PC-3 (cell line): ENCODE measurements at regions not wholly inside any gene's neighbourhood (a gene's known extent, or its start where the extent isn't known, plus 50 kb on each side); places are given as distances from the start of the nearest gene placed in this dataset.

Source experiments
- ATAC-seq: fragments of 200-7000 bp; cut with Tn5 transposase; 2 replicates; pipeline ENCODE4 v1.9.1; 2020; ENCODE audit warnings: mild to moderate bottlenecking, moderate library complexity
- BruUV-seq: library from RNA; stranded (reverse); fragments of 400-500 nt; replicated peaks from 2 replicates; lab custom pipeline; 2021; lab: Mats Ljungman, UMichigan
- CTCF ChIA-PET: fragments of 300-600 bp; sonication (Branson Sonifier 250); formaldehyde crosslinking; loops from one replicate; lab custom pipeline; 2022; ENCODE audit warnings: antibody characterized with exemption; lab: Charles Lee
- POLR2A ChIA-PET: fragments of 300-600 bp; sonication (Branson Sonifier 250); formaldehyde crosslinking; loops from one replicate; lab custom pipeline; 2022; ENCODE audit warnings: antibody characterized with exemption; ENCODE audit not compliant: unreplicated experiment; lab: Charles Lee
- DNase-seq: peaks from one replicate; pipeline ENCODE4 v3.0.0-alpha.2; 2015
- H2AFZ ChIP-seq: fragments of 300-600 bp; sonication (generic); 2 replicates; pipeline ENCODE4 v1.6.0; 2016; ENCODE audit warnings: antibody characterized with exemption, low read length
- H3F3A ChIP-seq: fragments of 300-600 bp; sonication (generic); one replicate; pipeline ENCODE4 v1.6.0; 2017; ENCODE audit warnings: antibody characterized with exemption, low read length, control low read depth, mild to moderate bottlenecking; ENCODE audit not compliant: unreplicated experiment
- H3K27ac ChIP-seq: fragments of 300-600 bp; sonication (generic); 2 replicates; pipeline ENCODE4 v1.5.1; 2016; ENCODE audit warnings: mild to moderate bottlenecking, low read length
- H3K27me3 ChIP-seq: fragments of 300-600 bp; sonication (generic); 2 replicates; pipeline ENCODE4 v1.6.1; 2016; ENCODE audit warnings: low read length, mixed read lengths
- H3K36me3 ChIP-seq: fragments of 300-600 bp; sonication (generic); 2 replicates; pipeline ENCODE4 v1.6.1; 2016; ENCODE audit warnings: low read depth, mixed run types, low read length, mixed read lengths
- H3K4me1 ChIP-seq: fragments of 300-600 bp; sonication (generic); 2 replicates; pipeline ENCODE4 v1.5.1; 2016; ENCODE audit warnings: low read length; ENCODE audit not compliant: insufficient read depth
- H3K4me2 ChIP-seq: fragments of 300-600 bp; sonication (generic); 2 replicates; pipeline ENCODE4 v1.6.0; 2016; ENCODE audit warnings: low read length
- H3K4me3 ChIP-seq: fragments of 300-600 bp; sonication (generic); 2 replicates; pipeline ENCODE4 v1.5.1; 2016; ENCODE audit warnings: mild to moderate bottlenecking, low read length, mixed read lengths
- H3K79me2 ChIP-seq: fragments of 300-600 bp; sonication (generic); 2 replicates; pipeline ENCODE4 v1.6.1; 2017; ENCODE audit warnings: low read length, mixed read lengths
- H3K9ac ChIP-seq: fragments of 300-600 bp; sonication (generic); 2 replicates; pipeline ENCODE4 v1.6.0; 2016; ENCODE audit warnings: mild to moderate bottlenecking, low read length
- H3K9me2 ChIP-seq: fragments of 300-600 bp; sonication (generic); replicated peaks from 2 replicates; pipeline ENCODE4 v1.6.1; 2016; ENCODE audit warnings: mixed run types, low read length, mixed read lengths
- H3K9me3 ChIP-seq: fragments of 300-600 bp; sonication (generic); 2 replicates; pipeline ENCODE4 v1.6.1; 2016; ENCODE audit warnings: low read length, mixed read lengths
- H4K20me1 ChIP-seq: fragments of 300-600 bp; sonication (generic); 2 replicates; pipeline ENCODE4 v1.6.1; 2016; ENCODE audit warnings: low read length, mixed read lengths
- CTCF ChIP-seq: fragments of 300-600 bp; sonication (generic); conservative IDR thresholded peaks from 2 replicates; pipeline ENCODE4 v1.5.1; 2017; ENCODE audit warnings: antibody characterized with exemption, low read depth, mild to moderate bottlenecking, low read length
- EZH2 ChIP-seq: fragments of 300-600 bp; sonication (generic); IDR thresholded peaks from one replicate; pipeline ENCODE4 v1.6.1; 2017; ENCODE audit warnings: antibody characterized with exemption, mild to moderate bottlenecking, low read length; ENCODE audit not compliant: unreplicated experiment
- EZH2phosphoT487 ChIP-seq: fragments of 300-600 bp; sonication (generic); IDR thresholded peaks from 2 replicates; pipeline ENCODE4 v1.6.1; 2018; ENCODE audit warnings: mild to moderate bottlenecking, antibody characterized with exemption, low read length, borderline replicate concordance
- intact Hi-C: fragments of 100-400 bp; cut with micrococcal nuclease; formaldehyde crosslinking; loops from 2 replicates; pipeline ENCODE4 v1.9.0; 2023

- DNase-seq, result no peak
- no peak for ATAC-seq
- H3K36me3 ChIP-seq, result no peaks in the 10 kb centered on the region
- no peaks in the 10 kb centered on the region for H3K9me2 ChIP-seq
- CTCF ChIA-PET, result no interaction called here
- peaks cover 13% of the 10 kb centered on the region; the same call in 1 of the 2 replicates for H3K4me1 ChIP-seq
- H3K4me2 ChIP-seq, result no peak overlapping the region
- no peak overlapping the region for H2AFZ ChIP-seq
- H3K27ac ChIP-seq, result no peak overlapping the region
- no TSS peak for BruUV-seq
- no peak for TF ChIP-seq EZH2phosphoT487
- TF ChIP-seq EZH2, result no peak
- no peak overlapping the region for H3K4me3 ChIP-seq
- H4K20me1 ChIP-seq, result no peaks in the 10 kb centered on the region
- no peak overlapping the region for H3K9ac ChIP-seq
- H3K9me3 ChIP-seq, result no peaks in the 10 kb centered on the region
- no peaks in the 10 kb centered on the region for H3K27me3 ChIP-seq
- H3F3A ChIP-seq, result no peaks in the 10 kb centered on the region
- no peaks in the 10 kb centered on the region for H3K79me2 ChIP-seq
- POLR2A ChIA-PET, result no interaction called here
- intact Hi-C loops, result no loop called here
These were observed 326.7 kb upstream of the MAN1A1 start for GRCh38 chr6:119676230-119676629.

- H3K9me3 ChIP-seq, result no peaks in the 10 kb centered on the region
- ChIA-PET POLR2A (no interaction called here), CTCF (no interaction called here)
- no peaks in the 10 kb centered on the region for H3K79me2 ChIP-seq
- no peak overlapping the region for H2AFZ ChIP-seq
- no peaks in the 10 kb centered on the region for H3F3A ChIP-seq
- H3K4me1 ChIP-seq, result peaks cover 13% of the 10 kb centered on the region; the same call in 1 of the 2 replicates
- no peak overlapping the region for H3K9ac ChIP-seq
- TF ChIP-seq EZH2phosphoT487 (no peak), EZH2 (no peak), CTCF (no peak)
- no peaks in the 10 kb centered on the region for H4K20me1 ChIP-seq
- H3K27me3 ChIP-seq, result no peaks in the 10 kb centered on the region
- DNase-seq (no peak), ATAC-seq (no peak)
- H3K4me2 ChIP-seq, result no peak overlapping the region
- BruUV-seq, result no TSS peak
- H3K9me2 ChIP-seq, result no peaks in the 10 kb centered on the region
- intact Hi-C loops, result no loop called here
- H3K36me3 ChIP-seq, result no peaks in the 10 kb centered on the region
- H3K27ac ChIP-seq, result no peak overlapping the region
- H3K4me3 ChIP-seq, result no peak overlapping the region
These were observed 324.2 kb upstream of the MAN1A1 start for GRCh38 chr6:119673741-119674140.

- H2AFZ ChIP-seq, result no peak overlapping the region
- no peaks in the 10 kb centered on the region for H3F3A ChIP-seq
- H3K4me1 ChIP-seq, result peaks cover 13% of the 10 kb centered on the region; the same call in 1 of the 2 replicates
- no peak overlapping the region for H3K4me3 ChIP-seq
- H4K20me1 ChIP-seq, result no peaks in the 10 kb centered on the region
- no peaks in the 10 kb centered on the region for H3K79me2 ChIP-seq
- no TSS peak for BruUV-seq
- H3K9ac ChIP-seq, result no peak overlapping the region
- no peak for DNase-seq
- TF ChIP-seq EZH2phosphoT487 (no peak), EZH2 (no peak), CTCF (no peak)
- H3K9me2 ChIP-seq, result no peaks in the 10 kb centered on the region
- H3K4me2 ChIP-seq, result no peak overlapping the region
- ATAC-seq, result no peak
- H3K27me3 ChIP-seq, result no peaks in the 10 kb centered on the region
- ChIA-PET CTCF (no interaction called here), POLR2A (no interaction called here)
- no peak overlapping the region for H3K27ac ChIP-seq
- intact Hi-C loops, result no loop called here
- no peaks in the 10 kb centered on the region for H3K9me3 ChIP-seq
- H3K36me3 ChIP-seq, result no peaks in the 10 kb centered on the region
These were observed 323.2 kb upstream of the MAN1A1 start for GRCh38 chr6:119672725-119673124.
